ENCODE measurements at regions not wholly inside any gene's neighbourhood (a gene's known extent, or its start where the extent isn't known, plus 50 kb on each side); places are given as distances from the start of the nearest gene placed in this dataset.

DNA sequence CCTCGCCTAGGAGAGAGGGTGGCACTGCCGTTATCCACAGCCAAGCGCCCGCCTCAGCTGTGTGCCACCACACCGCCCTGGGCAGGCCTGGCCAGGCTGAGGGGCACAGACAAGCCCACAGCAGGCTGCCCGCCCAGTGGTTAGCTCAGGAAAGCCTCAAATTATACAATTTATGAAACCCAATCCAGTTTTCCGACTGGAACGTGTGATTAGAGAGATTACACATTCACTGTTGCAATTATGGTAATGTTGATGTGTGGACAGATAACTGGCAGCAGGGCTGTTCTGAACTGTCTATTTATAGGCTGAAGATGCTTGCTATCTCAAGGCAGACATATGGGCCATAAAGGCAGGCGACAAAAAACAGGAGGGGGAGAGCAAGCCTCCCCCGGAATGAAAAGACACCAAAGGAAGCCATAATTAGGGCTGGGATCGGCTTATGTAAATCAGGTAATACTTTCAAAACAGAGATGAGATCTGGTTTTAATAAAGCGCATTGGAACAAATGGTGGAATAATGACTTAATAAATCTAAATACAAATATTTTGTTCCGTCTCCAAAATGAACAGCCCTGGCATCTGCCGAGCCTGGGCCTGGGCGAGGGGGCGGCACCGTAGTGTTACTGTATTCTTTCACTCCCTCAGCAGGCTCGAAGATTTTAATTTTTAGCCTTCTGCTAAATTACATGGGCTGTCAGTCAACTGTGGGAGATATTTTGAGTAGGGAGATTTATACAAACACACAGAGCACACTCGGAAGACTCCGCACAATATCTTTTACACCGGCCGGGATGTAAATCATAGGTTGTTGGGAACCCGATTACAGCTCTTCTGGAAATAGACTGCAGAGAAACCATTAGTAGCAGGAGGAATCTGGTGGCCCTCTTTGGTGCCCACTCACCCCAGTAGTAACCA lies 103.1 kb upstream of the TLE3 start:
- TF ChIP-seq BACH1 (tag; IDR thresholded peaks at IDR 0.05) (no peak), FOXM1 (IDR thresholded peaks at IDR 0.05; ENCODE audit: low read depth) (no peak), FOXM1 (CRISPR knock-in tag; IDR thresholded peaks at IDR 0.05; ENCODE audit: low read depth) (no peak), ZNF23 (CRISPR knock-in tag; IDR thresholded peaks at IDR 0.05) (no peak), RAD21 (CRISPR knock-in tag; conservative IDR thresholded peaks at IDR 0.05 in 1 of 2, IDR thresholded peaks at IDR 0.05 in 1 of 2) (no peak), NEUROD1 (IDR thresholded peaks at IDR 0.05; ENCODE audit: borderline replicate concordance, low read depth, low read length, partially characterized antibody) (no peak), TARDBP (IDR thresholded peaks at IDR 0.05) (no peak)
- TF ChIP-seq, protein P1, sequence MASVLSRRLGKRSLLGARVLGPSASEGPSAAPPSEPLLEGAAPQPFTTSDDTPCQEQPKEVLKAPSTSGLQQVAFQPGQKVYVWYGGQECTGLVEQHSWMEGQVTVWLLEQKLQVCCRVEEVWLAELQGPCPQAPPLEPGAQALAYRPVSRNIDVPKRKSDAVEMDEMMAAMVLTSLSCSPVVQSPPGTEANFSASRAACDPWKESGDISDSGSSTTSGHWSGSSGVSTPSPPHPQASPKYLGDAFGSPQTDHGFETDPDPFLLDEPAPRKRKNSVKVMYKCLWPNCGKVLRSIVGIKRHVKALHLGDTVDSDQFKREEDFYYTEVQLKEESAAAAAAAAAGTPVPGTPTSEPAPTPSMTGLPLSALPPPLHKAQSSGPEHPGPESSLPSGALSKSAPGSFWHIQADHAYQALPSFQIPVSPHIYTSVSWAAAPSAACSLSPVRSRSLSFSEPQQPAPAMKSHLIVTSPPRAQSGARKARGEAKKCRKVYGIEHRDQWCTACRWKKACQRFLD (CRISPR knock-in tag; IDR thresholded peaks at IDR 0.05) = no peak
- TF ChIP-seq, protein P2, sequence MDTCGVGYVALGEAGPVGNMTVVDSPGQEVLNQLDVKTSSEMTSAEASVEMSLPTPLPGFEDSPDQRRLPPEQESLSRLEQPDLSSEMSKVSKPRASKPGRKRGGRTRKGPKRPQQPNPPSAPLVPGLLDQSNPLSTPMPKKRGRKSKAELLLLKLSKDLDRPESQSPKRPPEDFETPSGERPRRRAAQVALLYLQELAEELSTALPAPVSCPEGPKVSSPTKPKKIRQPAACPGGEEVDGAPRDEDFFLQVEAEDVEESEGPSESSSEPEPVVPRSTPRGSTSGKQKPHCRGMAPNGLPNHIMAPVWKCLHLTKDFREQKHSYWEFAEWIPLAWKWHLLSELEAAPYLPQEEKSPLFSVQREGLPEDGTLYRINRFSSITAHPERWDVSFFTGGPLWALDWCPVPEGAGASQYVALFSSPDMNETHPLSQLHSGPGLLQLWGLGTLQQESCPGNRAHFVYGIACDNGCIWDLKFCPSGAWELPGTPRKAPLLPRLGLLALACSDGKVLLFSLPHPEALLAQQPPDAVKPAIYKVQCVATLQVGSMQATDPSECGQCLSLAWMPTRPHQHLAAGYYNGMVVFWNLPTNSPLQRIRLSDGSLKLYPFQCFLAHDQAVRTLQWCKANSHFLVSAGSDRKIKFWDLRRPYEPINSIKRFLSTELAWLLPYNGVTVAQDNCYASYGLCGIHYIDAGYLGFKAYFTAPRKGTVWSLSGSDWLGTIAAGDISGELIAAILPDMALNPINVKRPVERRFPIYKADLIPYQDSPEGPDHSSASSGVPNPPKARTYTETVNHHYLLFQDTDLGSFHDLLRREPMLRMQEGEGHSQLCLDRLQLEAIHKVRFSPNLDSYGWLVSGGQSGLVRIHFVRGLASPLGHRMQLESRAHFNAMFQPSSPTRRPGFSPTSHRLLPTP (IDR thresholded peaks at IDR 0.05; ENCODE audit: borderline replicate concordance, extremely low read depth, insufficient read length) = no peak
- TF ChIP-seq, protein P3, sequence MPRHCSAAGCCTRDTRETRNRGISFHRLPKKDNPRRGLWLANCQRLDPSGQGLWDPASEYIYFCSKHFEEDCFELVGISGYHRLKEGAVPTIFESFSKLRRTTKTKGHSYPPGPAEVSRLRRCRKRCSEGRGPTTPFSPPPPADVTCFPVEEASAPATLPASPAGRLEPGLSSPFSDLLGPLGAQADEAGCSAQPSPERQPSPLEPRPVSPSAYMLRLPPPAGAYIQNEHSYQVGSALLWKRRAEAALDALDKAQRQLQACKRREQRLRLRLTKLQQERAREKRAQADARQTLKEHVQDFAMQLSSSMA (CRISPR knock-in tag; IDR thresholded peaks at IDR 0.05) = no peak
